ENCODE measurements at regions not wholly inside any gene's neighbourhood (a gene's known extent, or its start where the extent isn't known, plus 50 kb on each side); places are given as distances from the start of the nearest gene placed in this dataset.

- peaks cover 28% of the 10 kb centered on the region for H3F3A ChIP-seq (ENCODE audit: low read depth)
- DNase-seq (ENCODE audit: low spot score): peak; percentile 80
- Mint-ChIP-seq H3K4me1 (peaks cover 20% of the 10 kb centered on the region), H3K9me3 (peaks cover 4% of the 10 kb centered on the region), H3K27ac (no peak overlapping the region), H3K4me3 (no peak overlapping the region), H3K36me3 (peaks cover 5% of the 10 kb centered on the region), H3K27me3 (ENCODE audit: insufficient read depth, low read depth) (peaks cover 18% of the 10 kb centered on the region)
- H4K20me1 ChIP-seq (ENCODE audit: low read depth): peaks cover 4% of the 10 kb centered on the region
- no peak overlapping the region for H2AFZ ChIP-seq (replicated peaks)
- no peak overlapping the region for H3K9ac ChIP-seq
- TF ChIP-seq EZH2 (IDR thresholded peaks at IDR 0.05): no peak
- TF ChIP-seq CTCF (IDR thresholded peaks at IDR 0.05): peak; percentile 77
- no peak for TF ChIP-seq EZH2phosphoT487 (IDR thresholded peaks at IDR 0.05)
- H3K79me2 ChIP-seq (ENCODE audit: low read depth): no peaks in the 10 kb centered on the region
- no peaks in the 10 kb centered on the region for H3K27me3 ChIP-seq
- no peak overlapping the region for H3K4me2 ChIP-seq
- H3K4me3 ChIP-seq: no peak overlapping the region
- H3K36me3 ChIP-seq: no peaks in the 10 kb centered on the region
- no peak overlapping the region for H3K27ac ChIP-seq
- no peaks in the 10 kb centered on the region for H3K9me3 ChIP-seq (ENCODE audit: low read depth)
- peaks cover 41% of the 10 kb centered on the region for H3K4me1 ChIP-seq
Measured at GRCh38 chr11:116078101-116078591, 573.9 kb upstream of the CADM1 start.

GRCh38 chr11:116077092-116077491 lies 572.9 kb upstream of the CADM1 start:
- Histone ChIP-seq H3K9ac (no peak overlapping the region), H3F3A (ENCODE audit: low read depth) (peaks cover 37% of the 10 kb centered on the region), H3K4me3 (no peak overlapping the region), H4K20me1 (ENCODE audit: low read depth) (peaks cover 4% of the 10 kb centered on the region), H3K4me1 (peaks cover 52% of the 10 kb centered on the region), H3K9me3 (ENCODE audit: low read depth) (no peaks in the 10 kb centered on the region), H3K79me2 (ENCODE audit: low read depth) (no peaks in the 10 kb centered on the region), H3K27ac (no peak overlapping the region), H3K27me3 (no peaks in the 10 kb centered on the region), H2AFZ (replicated peaks) (no peak overlapping the region), H3K36me3 (no peaks in the 10 kb centered on the region), H3K4me2 (no peak overlapping the region)
- DNase-seq (ENCODE audit: low spot score): no peak
- Mint-ChIP-seq H3K4me1 (peaks cover 20% of the 10 kb centered on the region), H3K27ac (no peak overlapping the region), H3K4me3 (peak overlapping the region; percentile 9), H3K27me3 (ENCODE audit: insufficient read depth, low read depth) (peaks cover 20% of the 10 kb centered on the region), H3K9me3 (peaks cover 4% of the 10 kb centered on the region), H3K36me3 (peaks cover 5% of the 10 kb centered on the region)
- no peak for TF ChIP-seq EZH2phosphoT487 (IDR thresholded peaks at IDR 0.05)
- no peak for TF ChIP-seq CTCF (IDR thresholded peaks at IDR 0.05)
- no peak for TF ChIP-seq EZH2 (IDR thresholded peaks at IDR 0.05)

- no peaks in the 10 kb centered on the region for H3K9me3 ChIP-seq (ENCODE audit: low read depth)
- peaks cover 62% of the 10 kb centered on the region for H3K4me1 ChIP-seq
- H3K4me1 Mint-ChIP-seq: peaks cover 23% of the 10 kb centered on the region
- H3K27ac Mint-ChIP-seq: no peak overlapping the region
- peaks cover 43% of the 10 kb centered on the region for H3F3A ChIP-seq (ENCODE audit: low read depth)
- no peak overlapping the region for H3K4me3 Mint-ChIP-seq
- peak overlapping the region; percentile 2 for H3K4me3 ChIP-seq
- H3K36me3 Mint-ChIP-seq: peaks cover 3% of the 10 kb centered on the region
- peaks cover 4% of the 10 kb centered on the region for H3K9me3 Mint-ChIP-seq
- peak overlapping the region; percentile 61 for H3K4me2 ChIP-seq
- H3K27me3 ChIP-seq: peaks cover 5% of the 10 kb centered on the region
- H3K9ac ChIP-seq: no peak overlapping the region
- TF ChIP-seq EZH2phosphoT487 (IDR thresholded peaks at IDR 0.05) (no peak), EZH2 (IDR thresholded peaks at IDR 0.05) (no peak), CTCF (IDR thresholded peaks at IDR 0.05) (no peak)
- H3K36me3 ChIP-seq: no peaks in the 10 kb centered on the region
- no peak overlapping the region for H3K27ac ChIP-seq
- no peak overlapping the region for H2AFZ ChIP-seq (replicated peaks)
- peak; percentile 73 for DNase-seq (ENCODE audit: low spot score)
- peaks cover 20% of the 10 kb centered on the region for H3K27me3 Mint-ChIP-seq (ENCODE audit: insufficient read depth, low read depth)
- H3K79me2 ChIP-seq (ENCODE audit: low read depth): no peaks in the 10 kb centered on the region
- H4K20me1 ChIP-seq (ENCODE audit: low read depth): peaks cover 4% of the 10 kb centered on the region
Measured at GRCh38 chr11:116073854-116074837, 569.9 kb upstream of the CADM1 start.
